AG09309 (cell line): ENCODE measurements at regions not wholly inside any gene's neighbourhood (a gene's known extent, or its start where the extent isn't known, plus 50 kb on each side); places are given as distances from the start of the nearest gene placed in this dataset.

ENCODE experiments used
- DNase-seq: peaks from one replicate; pipeline ENCODE4 v3.0.0-alpha.2; 2010; ENCODE audit warnings: low read depth
- H3K4me3 ChIP-seq: 2 replicates; pipeline ENCODE4 v1.5.1; 2011; ENCODE audit warnings: mild to moderate bottlenecking, low read depth, low read length, moderate library complexity; ENCODE audit not compliant: control insufficient read depth
- TF ChIP-seq, protein P1 (sequence below): IDR thresholded peaks from 2 replicates; pipeline ENCODE4 v1.5.1; 2011; ENCODE audit warnings: mild to moderate bottlenecking, low read depth, low read length, inconsistent platforms; ENCODE audit not compliant: insufficient read depth, control insufficient read depth; ENCODE audit errors: missing control alignments

DNA sequence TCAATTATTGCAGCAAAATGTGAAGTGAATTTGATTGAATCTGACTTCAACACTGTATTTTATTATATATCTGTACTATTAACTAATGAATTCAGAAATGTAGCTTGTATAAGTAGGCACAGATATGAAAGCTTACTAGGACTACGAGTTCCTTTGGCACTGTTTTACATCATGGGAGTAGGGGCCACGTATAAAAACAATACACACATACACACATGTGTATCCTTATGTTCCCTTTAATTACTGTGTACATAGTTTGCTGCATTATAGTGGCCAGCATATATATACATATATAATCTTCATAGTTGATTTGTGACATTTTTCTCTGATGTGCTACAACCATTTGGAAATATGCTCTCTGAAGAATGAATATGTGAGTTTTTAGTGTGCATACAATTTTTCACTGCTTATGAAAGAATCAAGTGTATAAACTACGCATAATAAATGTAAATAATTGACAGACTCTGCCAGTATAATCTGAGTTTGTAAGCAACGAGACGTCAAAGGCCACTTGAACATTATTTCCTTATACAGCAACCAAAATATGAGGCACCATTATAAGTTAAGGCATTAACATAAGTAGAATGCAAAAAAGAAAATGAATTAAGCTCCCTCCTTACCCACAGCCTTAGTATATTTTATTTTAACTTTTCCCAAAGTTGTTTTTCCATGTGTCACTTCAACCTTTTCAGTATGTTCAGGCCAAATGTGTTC is 98.1 kb upstream of the GALNT5 start:
- TF ChIP-seq, protein P1, sequence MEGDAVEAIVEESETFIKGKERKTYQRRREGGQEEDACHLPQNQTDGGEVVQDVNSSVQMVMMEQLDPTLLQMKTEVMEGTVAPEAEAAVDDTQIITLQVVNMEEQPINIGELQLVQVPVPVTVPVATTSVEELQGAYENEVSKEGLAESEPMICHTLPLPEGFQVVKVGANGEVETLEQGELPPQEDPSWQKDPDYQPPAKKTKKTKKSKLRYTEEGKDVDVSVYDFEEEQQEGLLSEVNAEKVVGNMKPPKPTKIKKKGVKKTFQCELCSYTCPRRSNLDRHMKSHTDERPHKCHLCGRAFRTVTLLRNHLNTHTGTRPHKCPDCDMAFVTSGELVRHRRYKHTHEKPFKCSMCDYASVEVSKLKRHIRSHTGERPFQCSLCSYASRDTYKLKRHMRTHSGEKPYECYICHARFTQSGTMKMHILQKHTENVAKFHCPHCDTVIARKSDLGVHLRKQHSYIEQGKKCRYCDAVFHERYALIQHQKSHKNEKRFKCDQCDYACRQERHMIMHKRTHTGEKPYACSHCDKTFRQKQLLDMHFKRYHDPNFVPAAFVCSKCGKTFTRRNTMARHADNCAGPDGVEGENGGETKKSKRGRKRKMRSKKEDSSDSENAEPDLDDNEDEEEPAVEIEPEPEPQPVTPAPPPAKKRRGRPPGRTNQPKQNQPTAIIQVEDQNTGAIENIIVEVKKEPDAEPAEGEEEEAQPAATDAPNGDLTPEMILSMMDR, result no peak
- no peak overlapping the region for H3K4me3 ChIP-seq
- DNase-seq, result no peak

DNA sequence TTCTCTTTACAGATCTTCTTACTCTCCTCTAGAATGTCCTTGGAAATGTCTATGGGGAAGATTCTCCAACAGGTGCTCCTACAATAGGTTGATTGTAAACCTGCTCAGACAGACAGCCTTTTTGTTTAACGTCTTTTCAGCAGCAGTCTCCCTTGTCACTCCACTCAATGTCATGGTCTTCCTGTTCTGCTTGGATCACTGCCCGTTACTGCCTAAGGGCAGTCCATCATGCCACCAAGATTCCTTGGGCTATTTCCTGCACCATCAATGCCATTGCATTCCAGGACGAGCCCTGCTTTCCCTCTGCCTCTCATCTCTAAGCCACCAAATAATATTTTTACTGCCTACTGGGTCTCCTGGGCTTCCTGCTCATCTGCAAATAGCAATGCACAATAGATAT is 97.4 kb upstream of the GALNT5 start:
- TF ChIP-seq, protein P1, result no peak
- no peak for DNase-seq

DNA sequence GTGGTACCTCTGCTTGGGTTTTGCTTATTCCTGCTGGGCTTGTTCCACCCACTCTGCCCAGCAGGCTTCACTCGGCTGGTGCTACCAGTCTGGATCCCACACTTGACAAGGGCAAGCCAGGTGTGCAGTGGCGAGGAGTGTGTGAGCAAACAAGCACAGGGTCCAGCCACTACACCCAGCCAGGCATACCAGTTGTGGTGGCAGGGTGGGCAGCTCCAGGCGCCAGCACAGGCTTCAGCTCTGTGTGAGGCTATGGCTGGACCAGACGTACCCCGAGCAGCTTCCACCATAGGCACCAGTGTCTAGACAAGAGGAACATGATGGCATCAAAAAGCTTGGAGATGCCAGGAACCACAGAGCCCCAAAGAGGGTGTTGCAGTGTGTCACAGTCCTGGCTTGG is 93.1 kb upstream of the GALNT5 start:
- no peak overlapping the region for H3K4me3 ChIP-seq
- TF ChIP-seq, protein P1, result no peak
- DNase-seq, result no peak

More for the DNA sequence above, 97.4 kb upstream of the GALNT5 start:
- no peak overlapping the region for H3K4me3 ChIP-seq

DNA sequence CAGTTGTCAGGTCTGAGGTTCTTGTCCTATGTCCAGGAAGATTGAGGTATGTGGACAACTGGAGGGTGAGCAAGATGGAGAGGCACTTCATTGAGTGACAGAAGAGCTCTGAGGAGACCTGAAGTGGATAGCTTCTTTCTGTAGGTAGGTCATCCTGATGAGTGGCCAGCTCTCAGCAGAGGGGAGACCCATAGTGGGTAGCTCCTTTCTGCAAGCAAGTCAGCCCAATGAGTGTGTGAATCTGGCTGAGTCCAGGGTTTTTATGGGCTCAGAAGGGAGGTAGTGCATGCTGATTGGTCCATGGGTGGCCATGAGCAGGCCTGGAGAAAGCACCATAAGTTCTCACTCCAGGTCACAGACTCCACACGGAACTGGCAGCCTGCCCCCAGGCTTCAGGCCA is 92.6 kb upstream of the GALNT5 start:
- no peak for DNase-seq
- H3K4me3 ChIP-seq, result no peak overlapping the region
- TF ChIP-seq, protein P1, result no peak

DNA sequence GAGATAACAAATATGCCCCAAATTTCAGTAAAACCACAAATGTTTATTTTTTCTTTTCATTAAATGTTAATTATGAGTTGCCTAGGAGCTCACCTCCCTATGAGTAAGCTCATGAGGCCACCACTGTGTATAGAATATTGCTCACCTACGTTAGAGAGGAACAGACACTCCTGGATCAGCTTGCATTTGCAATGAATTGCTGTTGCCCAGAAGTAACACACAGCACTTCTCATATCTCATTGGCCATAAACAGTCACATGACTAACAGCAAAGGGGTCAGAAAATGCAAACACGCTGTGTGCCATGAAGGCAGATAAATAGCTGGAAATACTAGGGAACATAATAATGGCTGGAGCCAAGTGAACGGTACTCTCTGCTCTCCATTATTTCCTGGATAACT is 89.0 kb upstream of the GALNT5 start:
- no peak overlapping the region for H3K4me3 ChIP-seq
- TF ChIP-seq, protein P1, result no peak
- no peak for DNase-seq

DNA sequence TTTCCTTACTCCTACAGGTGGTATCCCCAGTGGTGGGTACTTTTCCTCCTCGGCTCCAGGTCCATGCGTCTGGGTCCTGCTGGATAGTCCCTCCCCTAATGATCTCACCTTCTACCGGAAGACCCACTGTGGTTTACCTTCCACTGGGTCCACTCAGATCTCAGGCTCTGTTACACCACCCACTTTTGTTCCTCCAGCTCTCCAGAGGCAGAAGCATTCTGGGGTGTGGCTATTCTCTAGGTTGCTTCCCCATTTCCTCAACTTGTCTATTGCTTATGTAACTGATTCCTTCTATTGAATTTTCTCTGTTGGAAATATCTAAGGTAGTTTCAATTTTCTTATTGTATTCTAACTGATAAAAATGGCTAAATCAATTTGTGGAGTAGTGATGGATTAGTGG is 87.6 kb upstream of the GALNT5 start:
- no peak overlapping the region for H3K4me3 ChIP-seq
- TF ChIP-seq, protein P1, result no peak
- no peak for DNase-seq

DNA sequence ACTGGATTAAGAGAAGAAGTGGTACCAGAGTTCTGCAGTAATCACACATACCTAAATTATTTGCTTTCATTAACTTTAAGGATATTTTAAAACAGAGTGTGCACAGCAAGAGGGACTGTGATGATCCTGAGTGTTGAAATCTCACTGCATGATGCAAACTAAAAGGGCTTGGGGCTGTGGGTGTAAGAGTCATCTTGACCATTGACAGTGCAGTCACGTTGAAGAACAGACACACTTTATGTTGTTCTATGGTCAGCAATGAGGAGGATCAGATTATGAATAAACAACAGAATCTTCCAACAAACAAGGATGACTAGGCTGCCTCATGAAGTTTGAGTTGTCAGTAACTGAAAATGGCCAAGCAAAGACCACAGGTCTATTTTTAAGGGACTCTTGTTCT is 87.2 kb upstream of the GALNT5 start:
- TF ChIP-seq, protein P1, result no peak
- no peak for DNase-seq
- no peak overlapping the region for H3K4me3 ChIP-seq
